ENCODE measurements at regions not wholly inside any gene's neighbourhood (a gene's known extent, or its start where the extent isn't known, plus 50 kb on each side); places are given as distances from the start of the nearest gene placed in this dataset.

GRCh38 chr10:65032867-65033769 is 1511.9 kb downstream of the REEP3 start:
- TF ChIP-seq NBN (conservative IDR thresholded peaks at IDR 0.05) (no peak), JUN (CRISPR knock-in tag; IDR thresholded peaks at IDR 0.05) (no peak), PBX3 (CRISPR knock-in tag; IDR thresholded peaks at IDR 0.05; ENCODE audit: borderline replicate concordance) (no peak), HOXA5 (CRISPR knock-in tag; IDR thresholded peaks at IDR 0.05) (no peak)

Measured in HepG2 (cell line).